PFSK-1 (cell line): ENCODE measurements at regions not wholly inside any gene's neighbourhood (a gene's known extent, or its start where the extent isn't known, plus 50 kb on each side); places are given as distances from the start of the nearest gene placed in this dataset.

Experiments used
- FOXP2 ChIP-seq: optimal IDR thresholded peaks from 2 replicates; pipeline ENCODE3; 2011; ENCODE audit warnings: borderline replicate concordance, control low read depth, inconsistent platforms; ENCODE audit not compliant: insufficient read depth; ENCODE audit errors: extremely low read length, extremely low read depth
- POLR2AphosphoS5 ChIP-seq: IDR thresholded peaks from 2 replicates; pipeline ENCODE4 v1.6.1; 2012; ENCODE audit warnings: low read depth, mild to moderate bottlenecking, control low read depth, low read length, moderate library complexity
- REST ChIP-seq, 2 experiments: IDR thresholded peaks; 2 replicates each; pipeline versions ENCODE4 v1.6.1 to v1.8.0; 2011 to 2012; ENCODE audit warnings: low read depth in 2 of 2, low read length in 2 of 2, control low read depth in 1 of 2, inconsistent platforms in 1 of 2, mild to moderate bottlenecking in 1 of 2, moderate library complexity in 1 of 2; ENCODE audit not compliant: insufficient read depth in 1 of 2
- SIN3A ChIP-seq: IDR thresholded peaks from 2 replicates; pipeline ENCODE4 v1.6.1; 2012; ENCODE audit warnings: mild to moderate bottlenecking, low read length, moderate library complexity, borderline replicate concordance; ENCODE audit not compliant: insufficient read depth
- TAF1 ChIP-seq: IDR thresholded peaks from 2 replicates; pipeline ENCODE4 v1.6.1; 2012; ENCODE audit warnings: low read length, control low read depth, borderline replicate concordance; ENCODE audit not compliant: insufficient read depth

GRCh38 chr12:90017316-90017715 lies 308.7 kb upstream of the ATP2B1 start:
- no peak for TF ChIP-seq SIN3A
- TF ChIP-seq TAF1, result no peak
- no peak for TF ChIP-seq REST (IDR thresholded peaks at IDR 0.05; ENCODE audit: insufficient read depth in 1 of 2, low read depth in 2 of 2, low read length in 2 of 2)
- no peak for TF ChIP-seq FOXP2
- no peak for TF ChIP-seq POLR2AphosphoS5

GRCh38 chr12:90015228-90015627 lies 306.6 kb upstream of the ATP2B1 start:
- TF ChIP-seq SIN3A (no peak), TAF1 (no peak), REST (IDR thresholded peaks at IDR 0.05; ENCODE audit: insufficient read depth in 1 of 2, low read depth in 2 of 2, low read length in 2 of 2) (no peak), POLR2AphosphoS5 (no peak), FOXP2 (no peak)

- TF ChIP-seq POLR2AphosphoS5 (no peak), SIN3A (no peak), TAF1 (no peak), FOXP2 (no peak), REST (IDR thresholded peaks at IDR 0.05; ENCODE audit: insufficient read depth in 1 of 2, low read depth in 2 of 2, low read length in 2 of 2) (no peak)
Observed at GRCh38 chr12:90013409-90013808, 304.8 kb upstream of the ATP2B1 start.

GRCh38 chr12:90010089-90010488 lies 301.5 kb upstream of the ATP2B1 start:
- TF ChIP-seq SIN3A (no peak), REST (IDR thresholded peaks at IDR 0.05; ENCODE audit: insufficient read depth in 1 of 2, low read depth in 2 of 2, low read length in 2 of 2) (no peak), POLR2AphosphoS5 (no peak), FOXP2 (no peak), TAF1 (no peak)

- TF ChIP-seq TAF1 (no peak), POLR2AphosphoS5 (no peak), REST (IDR thresholded peaks at IDR 0.05; ENCODE audit: insufficient read depth in 1 of 2, low read depth in 2 of 2, low read length in 2 of 2) (no peak), SIN3A (no peak), FOXP2 (no peak)
Observed at GRCh38 chr12:90008277-90008676, 299.6 kb upstream of the ATP2B1 start.
